CD4-positive, alpha-beta T cell (primary cell): ENCODE measurements at regions not wholly inside any gene's neighbourhood (a gene's known extent, or its start where the extent isn't known, plus 50 kb on each side); places are given as distances from the start of the nearest gene placed in this dataset.

ENCODE experiments used
- ATAC-seq: fragments of 200-7000 bp; cut with Tn5 transposase; one replicate; pipeline ENCODE4 v1.10.0; 2022; ENCODE audit warnings: mild to moderate bottlenecking; ENCODE audit not compliant: poor library complexity
- CTCF ChIA-PET: fragments of 350-600 bp; sonication (Branson Sonifier 250); formaldehyde crosslinking; loops from one replicate; lab custom pipeline; 2021; ENCODE audit warnings: antibody characterized with exemption, inconsistent platforms; lab: Charles Lee
- POLR2A ChIA-PET: fragments of 350-600 bp; sonication (Branson Sonifier 250); formaldehyde crosslinking; loops from one replicate; lab custom pipeline; 2021; ENCODE audit warnings: antibody characterized with exemption, inconsistent platforms; lab: Charles Lee
- DNase-seq, 14 experiments: peaks; one replicate each; pipeline ENCODE4 v3.0.0-alpha.2; 2013 to 2020; ENCODE audit warnings: mixed read lengths in 2 of 14
- H3K27ac ChIP-seq, 2 donors: one replicate each; pipeline versions ENCODE4 v1.5.1 to v1.7.0; 2013; ENCODE audit warnings: low read length in 2 of 2, low read depth in 1 of 2, mild to moderate bottlenecking in 1 of 2
- H3K27me3 ChIP-seq, 2 experiments: 1 replicate in 1 of 2; 2 replicates in 1 of 2; pipeline versions ENCODE4 v1.6.1 to v1.7.0; 2013; ENCODE audit warnings: low read length in 2 of 2, control low read depth in 1 of 2, mild to moderate bottlenecking in 1 of 2, moderate library complexity in 1 of 2; ENCODE audit not compliant: insufficient read depth in 2 of 2, control insufficient read depth in 1 of 2
- H3K36me3 ChIP-seq: one replicate; pipeline ENCODE4 v1.6.1; 2013; ENCODE audit warnings: low read length, control low read depth; ENCODE audit not compliant: insufficient read depth
- H3K4me1 ChIP-seq: one replicate; pipeline ENCODE4 v1.6.1; 2013; ENCODE audit warnings: low read length, control low read depth; ENCODE audit not compliant: insufficient read depth
- H3K4me3 ChIP-seq: one replicate; pipeline ENCODE4 v1.5.1; 2013; ENCODE audit warnings: mild to moderate bottlenecking, low read length, moderate library complexity
- H3K9me3 ChIP-seq, 2 experiments: 1 replicate in 1 of 2; 2 replicates in 1 of 2; pipeline versions ENCODE4 v1.6.1 to v1.7.0; 2013; ENCODE audit warnings: low read length in 2 of 2, mild to moderate bottlenecking in 2 of 2, control low read depth in 1 of 2, moderate library complexity in 1 of 2; ENCODE audit not compliant: control insufficient read depth in 1 of 2, insufficient read depth in 1 of 2
- H3K27ac Mint-ChIP-seq: one replicate; pipeline ENCODE4 v1.8.0; 2020; ENCODE audit warnings: mixed read lengths
- H3K27me3 Mint-ChIP-seq: one replicate; pipeline ENCODE4 v1.8.0; 2021; ENCODE audit warnings: mixed read lengths
- H3K36me3 Mint-ChIP-seq: one replicate; pipeline ENCODE4 v1.8.0; 2021; ENCODE audit warnings: low read depth, mixed read lengths
- H3K4me1 Mint-ChIP-seq: one replicate; pipeline ENCODE4 v1.8.0; 2021; ENCODE audit warnings: low read depth, mixed read lengths
- H3K4me3 Mint-ChIP-seq: one replicate; pipeline ENCODE4 v1.8.0; 2020; ENCODE audit warnings: mild to moderate bottlenecking, mixed read lengths
- H3K9me3 Mint-ChIP-seq: one replicate; pipeline ENCODE4 v1.8.0; 2020; ENCODE audit warnings: mixed read lengths
- CTCF ChIP-seq: fragments of 200-600 bp; IDR thresholded peaks from one replicate; pipeline ENCODE4 v1.8.0; 2022; ENCODE audit warnings: antibody characterized with exemption, mild to moderate bottlenecking
- intact Hi-C, 2 experiments: fragments of 100-400 bp; cut with DNase I in 1 of 2; cut with micrococcal nuclease in 1 of 2; formaldehyde crosslinking; loops; one replicate each; pipeline versions ENCODE4 v1.15.1 to v1.9.0; 2023 to 2025; cut with DNase I, micrococcal nuclease

- TF ChIP-seq CTCF = no peak
- Mint-ChIP-seq H3K4me1 (no peaks in the 10 kb centered on the region), H3K9me3 (peaks cover 3% of the 10 kb centered on the region), H3K36me3 (no peaks in the 10 kb centered on the region), H3K4me3 (no peak overlapping the region), H3K27ac (no peak overlapping the region), H3K27me3 (peaks cover 5% of the 10 kb centered on the region)
- intact Hi-C loops = no loop called here
- no peaks in the 10 kb centered on the region for H3K27me3 ChIP-seq
- ATAC-seq = no peak
- CTCF ChIA-PET = no interaction called here
- no peak for DNase-seq
- no peaks in the 10 kb centered on the region for H3K36me3 ChIP-seq
- POLR2A ChIA-PET = no interaction called here
- H3K27ac ChIP-seq = no peak overlapping the region
- peaks cover 0 to 4% of the 10 kb centered on the region in 2 experiments for H3K9me3 ChIP-seq
- H3K4me3 ChIP-seq = no peak overlapping the region
- H3K4me1 ChIP-seq = no peaks in the 10 kb centered on the region
Measured at GRCh38 chr4:103424853-103425252, 226.7 kb upstream of the CENPE start.

DNA sequence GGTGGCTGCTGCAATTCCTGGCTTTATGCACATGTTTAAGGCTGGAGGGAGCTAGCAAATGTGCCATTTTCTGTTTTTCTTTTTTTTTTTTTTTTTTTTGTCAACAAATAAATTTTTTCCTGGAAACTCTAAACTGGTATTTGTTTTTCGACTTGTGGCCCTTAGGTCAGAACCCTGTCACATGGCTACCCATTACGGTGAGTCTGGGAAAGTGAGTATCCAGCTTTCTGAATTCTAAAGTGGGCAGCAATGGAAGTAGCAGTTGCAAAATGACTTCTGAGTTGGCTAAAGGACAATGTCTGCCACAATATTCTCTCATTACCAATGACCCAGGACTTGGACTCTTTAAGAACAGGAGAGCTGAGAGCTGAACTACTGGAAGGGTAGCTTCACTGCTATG lies 225.1 kb upstream of the CENPE start:
- no peak overlapping the region for H3K4me3 Mint-ChIP-seq
- ChIA-PET POLR2A (no interaction called here), CTCF (no interaction called here)
- Histone ChIP-seq H3K9me3 (peaks cover 0 to 4% of the 10 kb centered on the region in 2 experiments), H3K27me3 (no peaks in the 10 kb centered on the region), H3K27ac (no peak overlapping the region), H3K36me3 (no peaks in the 10 kb centered on the region), H3K4me1 (no peaks in the 10 kb centered on the region), H3K4me3 (no peak overlapping the region)
- intact Hi-C loops = no loop called here
- H3K36me3 Mint-ChIP-seq = no peaks in the 10 kb centered on the region
- no peaks in the 10 kb centered on the region for H3K4me1 Mint-ChIP-seq
- H3K27ac Mint-ChIP-seq = no peak overlapping the region
- ATAC-seq (no peak), DNase-seq (no peak)
- H3K27me3 Mint-ChIP-seq = peaks cover 5% of the 10 kb centered on the region
- H3K9me3 Mint-ChIP-seq = peaks cover 3% of the 10 kb centered on the region
- TF ChIP-seq CTCF = no peak

- ChIA-PET POLR2A (no interaction called here), CTCF (no interaction called here)
- H3K4me3 Mint-ChIP-seq = no peak overlapping the region
- H3K9me3 Mint-ChIP-seq = peaks cover 6% of the 10 kb centered on the region
- ATAC-seq (no peak), DNase-seq (no peak)
- Histone ChIP-seq H3K27ac (no peak overlapping the region), H3K27me3 (no peaks in the 10 kb centered on the region), H3K36me3 (no peaks in the 10 kb centered on the region), H3K9me3 (peaks cover 0 to 4% of the 10 kb centered on the region in 2 experiments), H3K4me1 (no peaks in the 10 kb centered on the region), H3K4me3 (no peak overlapping the region)
- no peak for TF ChIP-seq CTCF
- H3K4me1 Mint-ChIP-seq = no peaks in the 10 kb centered on the region
- H3K27me3 Mint-ChIP-seq = peaks cover 5% of the 10 kb centered on the region
- intact Hi-C loops = no loop called here
- no peak overlapping the region for H3K27ac Mint-ChIP-seq
- H3K36me3 Mint-ChIP-seq = no peaks in the 10 kb centered on the region
Measured at GRCh38 chr4:103422467-103423219, 224.5 kb upstream of the CENPE start.
